HG02588 (cell line): ENCODE measurements at regions not wholly inside any gene's neighbourhood (a gene's known extent, or its start where the extent isn't known, plus 50 kb on each side); places are given as distances from the start of the nearest gene placed in this dataset.

Source experiments
- ATAC-seq: cut with Tn5 transposase; IDR thresholded peaks from one replicate; pipeline ENCODE4 v1.9.1; 2021; ENCODE audit warnings: mild to moderate bottlenecking, moderate library complexity; ENCODE audit not compliant: unreplicated experiment

GRCh38 chr4:107183155-107183774 lies 147.2 kb upstream of the DKK2 start:
- peak; percentile 99 for ATAC-seq

- ATAC-seq: no peak
Measured at GRCh38 chr4:107182347-107182746, 146.2 kb upstream of the DKK2 start.

- ATAC-seq: no peak
Measured at GRCh38 chr4:107166873-107167450, 130.8 kb upstream of the DKK2 start.

- no peak for ATAC-seq
Measured at GRCh38 chr4:107166181-107166580, 130.1 kb upstream of the DKK2 start.

- ATAC-seq: no peak
Measured at GRCh38 chr4:107164962-107165475, 128.9 kb upstream of the DKK2 start.

GRCh38 chr4:107156443-107156842 lies 120.3 kb upstream of the DKK2 start:
- ATAC-seq: no peak

GRCh38 chr4:107155366-107155765 lies 119.3 kb upstream of the DKK2 start:
- no peak for ATAC-seq

GRCh38 chr4:107153956-107154355 lies 117.8 kb upstream of the DKK2 start:
- ATAC-seq: no peak

GRCh38 chr4:107153228-107153627 lies 117.1 kb upstream of the DKK2 start:
- ATAC-seq: no peak

- no peak for ATAC-seq
Measured at GRCh38 chr4:107151173-107151572, 115.1 kb upstream of the DKK2 start.

GRCh38 chr4:107148904-107149303 lies 112.8 kb upstream of the DKK2 start:
- no peak for ATAC-seq

GRCh38 chr4:107147873-107148272 lies 111.8 kb upstream of the DKK2 start:
- no peak for ATAC-seq

GRCh38 chr4:107138433-107138832 lies 102.3 kb upstream of the DKK2 start:
- ATAC-seq: no peak

- no peak for ATAC-seq
Measured at GRCh38 chr4:107133965-107134653, 98.0 kb upstream of the DKK2 start.

- no peak for ATAC-seq
Measured at GRCh38 chr4:107131295-107131694, 95.2 kb upstream of the DKK2 start.

- ATAC-seq: no peak
Measured at GRCh38 chr4:107130157-107130556, 94.0 kb upstream of the DKK2 start.

- ATAC-seq: no peak
Measured at GRCh38 chr4:107129611-107130010, 93.5 kb upstream of the DKK2 start.

- ATAC-seq: no peak
Measured at GRCh38 chr4:107129076-107129475, 93.0 kb upstream of the DKK2 start.

GRCh38 chr4:107128116-107128515 lies 92.0 kb upstream of the DKK2 start:
- no peak for ATAC-seq

- no peak for ATAC-seq
Measured at GRCh38 chr4:107125496-107125895, 89.4 kb upstream of the DKK2 start.

- no peak for ATAC-seq
Measured at GRCh38 chr4:107122736-107123135, 86.6 kb upstream of the DKK2 start.

GRCh38 chr4:107120661-107121060 lies 84.5 kb upstream of the DKK2 start:
- no peak for ATAC-seq
